NCI-H226 (cell line): ENCODE measurements at regions not wholly inside any gene's neighbourhood (a gene's known extent, or its start where the extent isn't known, plus 50 kb on each side); places are given as distances from the start of the nearest gene placed in this dataset.

Experiments
- DNase-seq: peaks from one replicate; pipeline ENCODE4 v3.0.0-alpha.2; 2015

- no peak for DNase-seq
Measured at GRCh38 chr7:41280491-41280890, 422.4 kb downstream of the INHBA start.

DNA sequence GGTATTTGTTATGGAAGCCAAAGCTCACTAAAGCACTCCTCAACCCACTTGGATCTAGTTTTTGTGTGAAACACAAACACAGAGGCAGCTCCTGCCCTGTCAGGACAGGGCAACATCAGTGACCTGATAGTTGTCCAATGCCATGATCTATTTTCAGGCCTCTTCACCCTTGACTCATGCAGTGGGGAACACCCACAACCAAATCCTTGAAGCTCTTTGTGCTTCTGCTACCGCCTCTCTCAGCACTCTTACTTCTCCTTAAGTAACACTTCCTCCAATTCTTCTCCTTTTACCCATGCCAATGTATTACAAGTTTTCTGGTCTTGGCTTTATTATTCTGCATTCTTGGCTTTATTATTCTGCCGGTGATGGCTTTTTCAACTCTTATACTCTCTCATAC, 425.3 kb downstream of the INHBA start:
- no peak for DNase-seq

GRCh38 chr7:41275255-41275654, 427.6 kb downstream of the INHBA start:
- DNase-seq: no peak

- no peak for DNase-seq
Measured at GRCh38 chr7:41274179-41274578, 428.7 kb downstream of the INHBA start.

- no peak for DNase-seq
Measured at GRCh38 chr7:41272664-41273063, 430.2 kb downstream of the INHBA start.

GRCh38 chr7:41268878-41269277, 434.0 kb downstream of the INHBA start:
- DNase-seq: peak; percentile 12

DNA sequence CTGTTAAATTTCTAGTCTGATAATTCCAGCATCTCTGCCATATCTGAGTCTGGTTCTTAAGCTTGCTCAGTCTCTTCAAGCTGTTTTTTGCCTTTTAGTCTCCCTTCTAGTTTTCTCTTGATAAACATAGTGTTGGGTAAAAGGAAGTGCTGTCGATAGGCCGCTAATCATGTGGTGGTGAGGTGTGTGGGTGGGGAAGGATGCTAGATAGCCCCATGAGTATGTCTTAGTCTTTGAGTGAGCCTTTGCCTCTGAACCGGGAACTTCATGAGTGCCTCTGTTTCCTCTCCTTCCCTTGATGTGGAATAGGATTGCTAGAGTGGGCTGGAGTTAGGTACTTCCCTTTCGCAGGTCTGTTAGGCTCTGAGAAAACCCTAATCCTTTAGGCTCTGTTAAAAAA, 441.8 kb downstream of the INHBA start:
- no peak for DNase-seq

- no peak for DNase-seq
Measured at GRCh38 chr7:41257660-41258059, 445.2 kb downstream of the INHBA start.

- no peak for DNase-seq
Measured at GRCh38 chr7:41256186-41256945, 446.5 kb downstream of the INHBA start.

GRCh38 chr7:41255716-41256115, 447.2 kb downstream of the INHBA start:
- no peak for DNase-seq

GRCh38 chr7:41255113-41255512, 447.8 kb downstream of the INHBA start:
- DNase-seq: no peak

DNA sequence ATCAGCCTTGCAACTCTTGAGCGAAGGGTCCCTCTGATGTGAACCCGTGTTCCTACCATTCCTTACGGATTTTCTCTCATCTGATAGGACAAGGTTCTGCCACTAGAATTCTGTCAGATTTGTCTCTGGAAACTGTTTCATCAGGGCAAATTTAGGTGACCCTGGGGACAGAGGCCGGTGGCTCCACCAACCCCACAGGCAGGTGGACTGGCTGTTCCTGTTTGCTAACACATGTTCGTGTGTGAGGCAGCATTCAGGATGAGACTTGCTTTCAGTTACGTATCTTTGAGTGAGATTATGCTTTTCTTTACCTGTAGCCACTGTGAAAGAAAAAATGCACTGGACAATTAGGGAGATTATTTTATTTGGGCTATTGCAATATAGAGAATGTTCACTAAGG, 449.9 kb downstream of the INHBA start:
- DNase-seq: no peak

- no peak for DNase-seq
Measured at GRCh38 chr7:41252551-41252950, 450.3 kb downstream of the INHBA start.

DNA sequence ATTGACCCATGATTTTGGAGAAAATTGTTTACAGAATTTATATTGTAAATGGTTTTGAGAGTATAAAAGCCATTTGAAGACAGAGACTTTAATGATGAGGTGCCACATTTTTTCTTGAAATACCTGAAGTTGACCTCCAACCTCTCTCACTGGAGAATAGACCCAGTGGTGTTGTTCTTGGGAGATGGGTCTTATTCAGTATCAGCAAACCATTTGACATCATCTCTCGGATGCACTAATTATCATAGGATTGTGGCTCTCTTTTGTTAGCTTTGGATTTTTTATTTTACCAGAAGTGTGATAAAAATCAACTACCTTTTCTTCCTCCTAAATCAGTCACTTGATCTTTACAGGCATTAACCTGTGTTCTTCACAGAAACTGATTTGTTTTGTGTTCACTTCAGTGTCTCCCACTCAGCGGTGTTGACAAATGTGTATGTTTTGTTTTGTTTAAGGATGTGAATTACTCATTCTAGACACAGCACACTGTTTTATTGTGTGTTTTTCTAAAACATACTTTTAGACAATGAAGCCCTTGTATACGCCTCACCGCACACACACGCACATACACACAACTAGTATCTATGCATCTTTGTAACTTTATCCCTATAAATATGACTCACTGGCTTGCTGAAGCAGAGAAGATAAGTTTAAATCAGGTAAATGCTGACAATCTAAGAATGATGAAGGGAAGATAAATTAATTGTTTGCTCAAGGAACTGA, 455.6 kb downstream of the INHBA start:
- peak; percentile 17 for DNase-seq

- no peak for DNase-seq
Measured at GRCh38 chr7:41245916-41246315, 457.0 kb downstream of the INHBA start.

DNA sequence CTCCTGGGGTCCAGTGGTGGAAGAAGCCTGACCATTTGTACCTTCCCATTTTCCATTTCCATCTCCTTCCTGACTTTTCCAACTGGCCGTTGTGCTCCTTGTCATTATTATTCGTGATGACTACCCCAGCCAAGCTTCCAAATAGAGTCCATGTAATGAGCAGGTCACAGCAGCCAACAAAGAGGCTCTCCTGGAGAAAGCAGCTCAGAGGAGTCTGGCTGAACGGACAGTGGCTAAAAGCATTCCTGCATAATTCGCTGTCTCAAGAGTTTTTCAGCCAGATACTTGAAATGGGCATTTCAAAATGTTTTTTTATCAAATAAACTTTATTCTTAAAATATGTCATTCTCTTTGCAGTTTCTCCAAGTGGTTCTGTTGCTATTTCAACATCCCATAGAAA, 458.6 kb downstream of the INHBA start:
- DNase-seq: no peak

GRCh38 chr7:41241641-41242040, 461.2 kb downstream of the INHBA start:
- DNase-seq: no peak

GRCh38 chr7:41239596-41239995, 463.3 kb downstream of the INHBA start:
- DNase-seq: peak; percentile 53

- peak; percentile 19 for DNase-seq
Measured at GRCh38 chr7:41238851-41239331, 464.0 kb downstream of the INHBA start.

DNA sequence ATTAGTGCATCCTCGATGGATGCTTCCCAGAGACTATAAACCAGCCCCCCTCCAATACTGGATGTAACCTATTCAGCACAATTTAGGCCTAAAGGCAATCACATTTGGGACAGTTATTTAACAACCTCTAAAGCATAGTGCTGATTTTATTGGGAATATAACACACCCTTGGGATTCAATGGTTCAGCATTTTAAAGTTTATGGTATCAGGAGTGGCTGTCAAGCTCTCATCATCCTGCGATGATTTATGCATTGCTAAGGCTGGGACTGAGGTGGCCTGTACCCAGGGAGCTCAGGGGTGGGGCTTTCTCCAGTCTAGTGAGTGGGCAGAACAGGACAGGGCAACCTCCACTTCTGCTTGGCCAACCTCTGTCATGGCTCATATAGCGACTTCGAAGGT, 464.9 kb downstream of the INHBA start:
- DNase-seq: no peak

GRCh38 chr7:41232086-41232485, 470.8 kb downstream of the INHBA start:
- DNase-seq: no peak

DNA sequence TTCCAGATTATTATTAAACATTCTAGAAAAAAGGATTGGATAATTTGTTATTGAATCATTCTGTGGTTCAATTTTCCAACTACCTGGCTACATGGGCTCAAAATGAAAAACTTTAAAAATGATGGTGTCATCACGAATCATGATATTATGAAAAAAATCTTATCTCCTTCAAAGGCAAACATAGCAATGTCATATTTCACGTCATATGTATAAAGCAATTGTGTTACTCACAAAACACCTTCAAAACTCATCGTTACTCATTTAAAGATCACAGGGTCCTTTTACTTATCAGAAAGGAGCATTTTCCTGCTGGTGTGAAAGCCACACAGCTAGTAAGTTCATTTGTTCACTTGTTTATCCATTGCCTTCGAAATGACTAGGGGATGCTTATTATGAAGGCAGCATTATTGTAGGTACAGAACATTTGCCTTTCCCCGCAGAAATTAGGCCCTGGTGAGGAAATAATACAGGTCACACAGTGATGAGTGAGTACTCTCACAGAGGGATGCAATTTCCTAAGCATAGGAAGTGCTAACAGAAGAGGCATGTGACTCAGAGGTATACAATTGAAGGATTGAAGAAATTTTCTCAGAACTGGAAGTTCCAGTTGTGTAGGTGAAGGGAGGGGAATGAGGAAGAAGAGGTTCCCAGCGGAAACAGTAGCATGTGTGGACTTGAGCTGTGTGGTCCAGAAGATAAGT, 478.7 kb downstream of the INHBA start:
- DNase-seq: peak; percentile 77

DNA sequence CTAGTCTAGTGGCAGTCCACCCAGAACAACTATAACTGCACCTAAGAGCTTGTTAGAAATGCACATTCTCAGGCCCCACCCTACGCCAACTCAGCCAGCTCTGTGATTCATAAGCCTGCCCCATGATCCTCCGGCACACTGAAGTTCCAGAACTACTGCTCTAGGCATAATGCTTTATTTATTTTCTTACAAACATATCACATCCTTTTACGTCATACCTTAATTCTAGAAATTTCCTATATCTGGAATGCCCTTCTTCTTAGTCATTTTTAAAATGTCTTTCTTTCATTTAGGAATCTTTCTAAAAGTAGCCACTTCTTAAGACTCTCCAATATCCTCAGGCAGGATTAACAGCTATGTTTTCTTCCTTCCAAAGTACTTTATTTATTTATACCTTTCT, 480.1 kb downstream of the INHBA start:
- DNase-seq: peak; percentile 61

- no peak for DNase-seq
Measured at GRCh38 chr7:41220266-41220665, 482.6 kb downstream of the INHBA start.
